Smooth muscle cell (in vitro differentiated cells): ENCODE measurements at regions not wholly inside any gene's neighbourhood (a gene's known extent, or its start where the extent isn't known, plus 50 kb on each side); places are given as distances from the start of the nearest gene placed in this dataset.

Experiments used
- DNase-seq: peaks from one replicate; lab custom pipeline; 2025; ENCODE audit not compliant: unreplicated experiment; lab: John Stamatoyannopoulos, UW
- H2AFZ ChIP-seq: fragments of 200-600 bp; sonication (generic); 2 replicates; pipeline ENCODE4 v1.6.0; 2016; ENCODE audit warnings: antibody characterized with exemption, low read depth, mild to moderate bottlenecking
- H3F3A ChIP-seq: fragments of 200-600 bp; sonication (generic); 2 replicates; pipeline ENCODE4 v1.6.0; 2017; ENCODE audit warnings: antibody characterized with exemption, low read depth
- H3K27ac ChIP-seq: fragments of 200-600 bp; sonication (generic); 2 replicates; pipeline ENCODE4 v1.5.1; 2016; ENCODE audit warnings: low read depth, mild to moderate bottlenecking
- H3K27me3 ChIP-seq: fragments of 200-600 bp; sonication (generic); 2 replicates; pipeline ENCODE4 v1.6.1; 2016; ENCODE audit warnings: low read depth, mild to moderate bottlenecking
- H3K36me3 ChIP-seq: fragments of 200-600 bp; sonication (generic); 2 replicates; pipeline ENCODE4 v1.5.1; 2016; ENCODE audit warnings: low read depth
- H3K4me1 ChIP-seq: fragments of 200-600 bp; sonication (generic); 2 replicates; pipeline ENCODE4 v1.5.1; 2016; ENCODE audit warnings: low read depth
- H3K4me2 ChIP-seq: fragments of 200-600 bp; sonication (generic); 2 replicates; pipeline ENCODE4 v1.6.0; 2016; ENCODE audit warnings: mild to moderate bottlenecking
- H3K4me3 ChIP-seq: fragments of 200-600 bp; sonication (generic); 2 replicates; pipeline ENCODE4 v1.5.1; 2016; ENCODE audit warnings: mild to moderate bottlenecking
- H3K79me2 ChIP-seq: fragments of 200-600 bp; sonication (generic); 2 replicates; pipeline ENCODE4 v1.6.0; 2016; ENCODE audit warnings: low read depth, mild to moderate bottlenecking
- H3K9ac ChIP-seq: fragments of 200-600 bp; sonication (generic); 2 replicates; pipeline ENCODE4 v1.6.0; 2016; ENCODE audit warnings: low read depth
- H3K9me3 ChIP-seq: fragments of 200-600 bp; sonication (generic); replicated peaks from 2 replicates; pipeline ENCODE4 v1.5.1; 2016; ENCODE audit warnings: low read depth
- H4K20me1 ChIP-seq: fragments of 200-600 bp; sonication (generic); 2 replicates; pipeline ENCODE4 v1.6.0; 2016; ENCODE audit warnings: low read depth
- CTCF ChIP-seq: fragments of 200-600 bp; sonication (generic); IDR thresholded peaks from 2 replicates; pipeline ENCODE4 v1.5.1; 2017; ENCODE audit warnings: borderline replicate concordance, mild to moderate bottlenecking, antibody characterized with exemption; ENCODE audit not compliant: insufficient read depth, poor library complexity, severe bottlenecking
- WGBS: methylation state at CpG from one replicate; pipeline ENCODE4 v1.1.7; 2016; ENCODE audit warnings: low lambda C conversion rate; 5-methylcytosine and 5-hydroxymethylcytosine counted together

- no peak overlapping the region for H3K4me3 ChIP-seq
- no peaks in the 10 kb centered on the region for H3K27me3 ChIP-seq
- H3K9ac ChIP-seq, result no peak overlapping the region
- no peaks in the 10 kb centered on the region for H3K36me3 ChIP-seq
- H4K20me1 ChIP-seq, result no peaks in the 10 kb centered on the region
- no peak overlapping the region for H2AFZ ChIP-seq
- DNase-seq, result no peak
- no peaks in the 10 kb centered on the region for H3K79me2 ChIP-seq
- 96% methylated on average over 1 of the region's 1 CpG for WGBS
- TF ChIP-seq CTCF, result no peak
- H3K4me2 ChIP-seq, result no peak overlapping the region
- no peak overlapping the region for H3K27ac ChIP-seq
- no peaks in the 10 kb centered on the region for H3K4me1 ChIP-seq
- no peaks in the 10 kb centered on the region for H3F3A ChIP-seq
- H3K9me3 ChIP-seq, result no peaks in the 10 kb centered on the region
These were observed 145.8 kb upstream of the ANK3 start for GRCh38 chr10:60535427-60535826.

DNA sequence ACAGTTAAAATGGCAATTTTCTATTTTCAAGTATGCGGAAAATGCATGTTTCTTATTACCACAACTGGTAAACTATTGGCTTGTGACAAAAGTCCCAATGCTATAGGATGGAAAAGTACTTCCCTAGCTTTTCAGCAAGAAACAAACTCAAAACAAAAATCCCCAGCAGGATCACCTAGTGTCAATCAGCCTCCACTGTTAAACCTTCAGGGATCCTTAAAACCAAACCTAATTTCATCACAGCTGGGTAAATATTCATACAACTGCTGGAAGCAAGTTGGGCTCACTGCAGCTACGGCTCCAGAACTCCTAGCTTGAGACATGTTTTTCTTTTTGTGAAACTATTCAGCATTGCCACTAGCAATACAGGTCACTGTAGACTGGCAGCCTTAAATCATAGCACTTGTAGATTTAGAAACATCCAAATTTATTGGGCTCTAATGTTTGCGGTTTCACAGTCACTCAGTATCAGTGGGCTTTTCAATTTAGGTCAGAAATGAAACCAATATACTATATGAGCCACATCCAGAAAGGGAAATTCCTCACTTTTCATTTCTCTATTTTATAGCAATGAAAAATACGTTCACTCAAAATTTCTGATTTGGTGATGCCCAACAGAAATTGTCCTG lies 145.2 kb upstream of the ANK3 start:
- H3K4me3 ChIP-seq, result no peak overlapping the region
- no peaks in the 10 kb centered on the region for H3K36me3 ChIP-seq
- no peaks in the 10 kb centered on the region for H3F3A ChIP-seq
- no peaks in the 10 kb centered on the region for H4K20me1 ChIP-seq
- TF ChIP-seq CTCF, result no peak
- H3K4me2 ChIP-seq, result no peak overlapping the region
- no peak for DNase-seq
- no peaks in the 10 kb centered on the region for H3K4me1 ChIP-seq
- no peaks in the 10 kb centered on the region for H3K79me2 ChIP-seq
- WGBS, result 92% methylated on average over 4 of the region's 4 CpGs
- no peaks in the 10 kb centered on the region for H3K9me3 ChIP-seq
- no peak overlapping the region for H2AFZ ChIP-seq
- H3K27me3 ChIP-seq, result no peaks in the 10 kb centered on the region
- no peak overlapping the region for H3K9ac ChIP-seq
- no peak overlapping the region for H3K27ac ChIP-seq

- no peaks in the 10 kb centered on the region for H3K27me3 ChIP-seq
- H3K36me3 ChIP-seq, result no peaks in the 10 kb centered on the region
- no peaks in the 10 kb centered on the region for H3K4me1 ChIP-seq
- no peak overlapping the region for H3K27ac ChIP-seq
- no peak overlapping the region for H3K4me2 ChIP-seq
- H3K9me3 ChIP-seq, result no peaks in the 10 kb centered on the region
- no peak overlapping the region for H3K4me3 ChIP-seq
- H3F3A ChIP-seq, result no peaks in the 10 kb centered on the region
- no peak overlapping the region for H3K9ac ChIP-seq
- no peak for DNase-seq
- TF ChIP-seq CTCF, result no peak
- H4K20me1 ChIP-seq, result no peaks in the 10 kb centered on the region
- no peak overlapping the region for H2AFZ ChIP-seq
- 71% methylated on average over 6 of the region's 6 CpGs for WGBS
- H3K79me2 ChIP-seq, result no peaks in the 10 kb centered on the region
These were observed 143.2 kb upstream of the ANK3 start for GRCh38 chr10:60532696-60533468.
